ENCODE measurements at regions not wholly inside any gene's neighbourhood (a gene's known extent, or its start where the extent isn't known, plus 50 kb on each side); places are given as distances from the start of the nearest gene placed in this dataset.
"Not testable (repeated sequence)": the region's sequence is repeated elsewhere in the genome, so short reads cannot be mapped to it uniquely, and the experiment has no call there.

- no peak for DNase-seq (ENCODE audit: low read depth, low spot score)
- H3K4me3 ChIP-seq (ENCODE audit: low read length): no peak overlapping the region
Measured at GRCh38 chr2:216934623-216935022, 74.8 kb upstream of the TNP1 start.

- DNase-seq (ENCODE audit: low read depth, low spot score): no peak
- H3K4me3 ChIP-seq (ENCODE audit: low read length): no peak overlapping the region
Measured at GRCh38 chr2:216934151-216934550, 74.3 kb upstream of the TNP1 start.

GRCh38 chr2:216932863-216933548, 73.1 kb upstream of the TNP1 start:
- no peak overlapping the region for H3K4me3 ChIP-seq (ENCODE audit: low read length)
- DNase-seq (ENCODE audit: low read depth, low spot score): no peak

GRCh38 chr2:216932113-216932862, 72.4 kb upstream of the TNP1 start:
- no peak overlapping the region for H3K4me3 ChIP-seq (ENCODE audit: low read length)
- no peak for DNase-seq (ENCODE audit: low read depth, low spot score)

GRCh38 chr2:216930716-216931115, 70.9 kb upstream of the TNP1 start:
- DNase-seq (ENCODE audit: low read depth, low spot score): no peak

GRCh38 chr2:216929338-216929737, 69.5 kb upstream of the TNP1 start:
- not testable (repeated sequence) for H3K4me3 ChIP-seq (ENCODE audit: low read length)

More at GRCh38 chr2:216930716-216931115, 70.9 kb upstream of the TNP1 start:
- no peak overlapping the region for H3K4me3 ChIP-seq (ENCODE audit: low read length)

GRCh38 chr2:216927163-216927562, 67.3 kb upstream of the TNP1 start:
- DNase-seq (ENCODE audit: low read depth, low spot score): no peak
- H3K4me3 ChIP-seq (ENCODE audit: low read length): no peak overlapping the region

More at GRCh38 chr2:216929338-216929737, 69.5 kb upstream of the TNP1 start:
- not testable (repeated sequence) for DNase-seq (ENCODE audit: low read depth, low spot score)

- no peak for DNase-seq (ENCODE audit: low read depth, low spot score)
- no peak overlapping the region for H3K4me3 ChIP-seq (ENCODE audit: low read length)
Measured at GRCh38 chr2:216925636-216926366, 65.9 kb upstream of the TNP1 start.

- no peak for DNase-seq (ENCODE audit: low read depth, low spot score)
- no peak overlapping the region for H3K4me3 ChIP-seq (ENCODE audit: low read length)
Measured at GRCh38 chr2:216925006-216925405, 65.1 kb upstream of the TNP1 start.

GRCh38 chr2:216923706-216924105, 63.8 kb upstream of the TNP1 start:
- no peak for DNase-seq (ENCODE audit: low read depth, low spot score)
- H3K4me3 ChIP-seq (ENCODE audit: low read length): no peak overlapping the region

- no peak overlapping the region for H3K4me3 ChIP-seq (ENCODE audit: low read length)
- no peak for DNase-seq (ENCODE audit: low read depth, low spot score)
Measured at GRCh38 chr2:216922175-216922780, 62.4 kb upstream of the TNP1 start.

GRCh38 chr2:216920937-216921456, 61.1 kb upstream of the TNP1 start:
- no peak overlapping the region for H3K4me3 ChIP-seq (ENCODE audit: low read length)

GRCh38 chr2:216920143-216920876, 60.4 kb upstream of the TNP1 start:
- no peak overlapping the region for H3K4me3 ChIP-seq (ENCODE audit: low read length)
- no peak for DNase-seq (ENCODE audit: low read depth, low spot score)

More at GRCh38 chr2:216920937-216921456, 61.1 kb upstream of the TNP1 start:
- DNase-seq (ENCODE audit: low read depth, low spot score): no peak

- DNase-seq (ENCODE audit: low read depth, low spot score): no peak
Measured at GRCh38 chr2:216918088-216918680, 58.3 kb upstream of the TNP1 start.

GRCh38 chr2:216916956-216917650, 57.2 kb upstream of the TNP1 start:
- no peak for DNase-seq (ENCODE audit: low read depth, low spot score)
- no peak overlapping the region for H3K4me3 ChIP-seq (ENCODE audit: low read length)

More at GRCh38 chr2:216918088-216918680, 58.3 kb upstream of the TNP1 start:
- H3K4me3 ChIP-seq (ENCODE audit: low read length): no peak overlapping the region

GRCh38 chr2:216915557-216916150, 55.8 kb upstream of the TNP1 start:
- no peak for DNase-seq (ENCODE audit: low read depth, low spot score)

GRCh38 chr2:216914491-216914890, 54.6 kb upstream of the TNP1 start:
- no peak overlapping the region for H3K4me3 ChIP-seq (ENCODE audit: low read length)
- DNase-seq (ENCODE audit: low read depth, low spot score): no peak

More at GRCh38 chr2:216915557-216916150, 55.8 kb upstream of the TNP1 start:
- H3K4me3 ChIP-seq (ENCODE audit: low read length): no peak overlapping the region

All from Jurkat, Clone E6-1 (cell line).